Kidney epithelial cell (primary cell): ENCODE measurements at regions not wholly inside any gene's neighbourhood (a gene's known extent, or its start where the extent isn't known, plus 50 kb on each side); places are given as distances from the start of the nearest gene placed in this dataset.

Source experiments
- DNase-seq: peaks from one replicate; pipeline ENCODE4 v3.0.0-alpha.2; 2010; ENCODE audit warnings: low read depth
- H3K27me3 ChIP-seq: 2 replicates; pipeline ENCODE4 v1.6.0; 2011; ENCODE audit warnings: low read length; ENCODE audit not compliant: control insufficient read depth, insufficient read depth
- H3K36me3 ChIP-seq: 2 replicates; pipeline ENCODE4 v1.5.1; 2011; ENCODE audit warnings: low read length; ENCODE audit not compliant: control insufficient read depth, insufficient read depth
- H3K4me3 ChIP-seq: 2 replicates; pipeline ENCODE4 v1.5.1; 2011; ENCODE audit warnings: low read depth, mild to moderate bottlenecking, control low read depth, low read length
- CTCF ChIP-seq: IDR thresholded peaks from 2 replicates; pipeline ENCODE4 v1.5.1; 2011; ENCODE audit warnings: mild to moderate bottlenecking, moderate library complexity, low read length, control low read depth, inconsistent platforms; ENCODE audit not compliant: insufficient read depth, poor library complexity, severe bottlenecking

DNA sequence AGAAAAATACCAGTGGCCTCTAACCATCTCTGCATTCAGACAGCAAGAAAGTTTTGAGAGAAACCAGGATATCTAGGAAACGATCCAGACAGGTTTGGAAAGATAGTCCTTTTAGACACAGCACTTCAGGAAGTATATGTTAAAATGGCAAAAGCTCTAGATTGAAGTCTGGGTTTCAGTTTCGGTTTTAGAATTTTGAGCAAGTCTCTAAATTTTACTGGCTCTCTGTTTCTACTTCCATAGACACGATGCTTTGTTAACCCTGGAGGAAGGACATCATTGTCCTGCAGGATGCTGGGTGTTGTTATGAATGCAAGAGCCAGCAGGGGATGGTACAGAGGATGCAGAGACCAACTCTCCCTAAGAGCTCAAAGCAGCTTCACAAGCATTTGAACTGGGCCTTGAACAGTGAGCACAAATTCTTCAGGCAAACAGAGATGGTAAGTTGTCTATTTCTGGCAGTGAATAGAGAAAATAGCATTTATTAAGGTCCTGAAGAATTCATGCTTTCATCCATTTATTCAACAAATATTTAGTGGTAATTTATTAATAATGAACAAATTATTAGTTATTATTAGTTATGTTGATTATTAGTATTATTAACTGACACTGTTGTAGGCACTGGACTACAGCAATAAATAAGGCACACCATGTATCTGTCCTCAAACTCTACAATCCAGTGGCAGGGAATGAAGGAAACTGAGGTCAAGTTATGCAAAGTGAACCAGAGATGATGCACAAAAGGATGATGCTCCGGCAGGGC is 152.7 kb upstream of the NRP1 start:
- TF ChIP-seq CTCF = peak; percentile 6
- H3K4me3 ChIP-seq = no peak overlapping the region
- H3K36me3 ChIP-seq = no peaks in the 10 kb centered on the region
- DNase-seq = no peak
- H3K27me3 ChIP-seq = no peaks in the 10 kb centered on the region

DNA sequence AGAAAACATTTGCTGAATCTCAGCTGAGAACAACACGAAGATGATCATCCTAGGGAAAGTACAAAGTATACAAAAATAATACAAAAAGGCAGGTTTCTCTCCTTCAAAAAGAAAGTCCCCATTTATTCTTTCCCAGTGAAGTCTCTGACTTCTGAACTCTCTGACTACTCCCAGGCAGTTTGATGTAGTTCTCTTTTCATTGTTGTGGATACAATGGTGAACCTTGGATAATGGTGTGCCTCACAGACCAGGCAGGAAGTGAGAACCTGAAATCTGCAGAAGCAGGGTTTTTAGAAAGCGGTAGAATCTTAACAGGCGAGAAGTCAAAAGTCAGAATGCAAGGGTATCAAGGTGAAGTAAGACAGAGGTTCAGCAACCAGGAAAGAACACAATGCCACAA is 150.8 kb upstream of the NRP1 start:
- no peak for DNase-seq
- no peaks in the 10 kb centered on the region for H3K27me3 ChIP-seq
- H3K36me3 ChIP-seq = no peaks in the 10 kb centered on the region
- no peak for TF ChIP-seq CTCF
- no peak overlapping the region for H3K4me3 ChIP-seq

- Histone ChIP-seq H3K36me3 (no peaks in the 10 kb centered on the region), H3K4me3 (no peak overlapping the region), H3K27me3 (no peaks in the 10 kb centered on the region)
- no peak for DNase-seq
- no peak for TF ChIP-seq CTCF
These were observed 150.3 kb upstream of the NRP1 start for GRCh38 chr10:33484787-33485186.

DNA sequence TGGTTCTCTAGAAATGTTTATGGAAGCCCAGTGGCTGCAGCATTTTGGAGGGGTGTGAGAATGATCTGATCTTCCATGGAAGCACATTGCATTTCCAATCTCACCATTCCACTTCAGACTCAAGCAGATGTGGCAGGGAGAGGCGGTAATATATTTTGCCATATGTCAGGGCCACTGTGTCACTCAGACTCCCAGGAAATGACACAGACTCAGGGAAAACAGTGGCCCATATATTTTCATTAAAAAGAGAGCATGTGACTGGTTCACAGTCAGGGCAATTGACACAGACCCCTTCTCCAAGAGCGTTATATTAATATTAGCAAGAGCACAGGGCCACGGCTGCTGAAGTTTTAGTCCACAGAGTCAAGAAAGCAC is 149.3 kb upstream of the NRP1 start:
- no peak overlapping the region for H3K4me3 ChIP-seq
- no peak for DNase-seq
- TF ChIP-seq CTCF = no peak

DNA sequence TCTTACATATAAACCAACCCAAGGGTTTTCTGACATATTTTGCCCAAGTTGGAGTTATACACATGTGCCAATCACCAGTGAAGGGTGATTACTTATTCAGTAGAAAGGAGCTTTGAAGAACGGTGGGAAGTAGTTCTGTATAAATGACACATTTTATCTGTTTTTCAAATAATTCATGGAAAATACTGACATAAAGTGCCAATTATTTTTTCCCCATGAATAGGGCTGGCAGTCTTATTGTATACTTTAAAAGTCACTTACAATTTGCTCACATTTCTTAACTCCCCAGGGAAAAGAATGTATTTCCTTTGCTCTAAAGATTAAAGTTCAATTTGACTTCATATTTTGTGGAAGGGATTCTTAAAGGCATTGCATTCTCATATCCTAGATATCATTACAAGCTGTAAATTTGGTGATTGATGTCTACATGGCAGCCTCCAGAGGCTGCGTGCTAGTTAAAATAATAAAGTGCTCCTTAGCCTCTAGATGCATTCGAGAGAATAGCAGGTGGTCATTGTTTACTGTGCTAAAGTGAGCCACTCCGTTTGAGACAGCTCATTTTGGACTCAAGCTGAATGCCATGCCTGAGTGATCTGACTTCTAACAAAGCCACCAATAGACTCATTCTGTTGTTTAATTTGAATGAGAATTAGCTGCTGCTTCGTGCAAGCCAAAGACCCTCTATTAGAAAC is 148.8 kb upstream of the NRP1 start:
- no peak overlapping the region for H3K4me3 ChIP-seq
- no peak for DNase-seq
- H3K27me3 ChIP-seq = no peaks in the 10 kb centered on the region
- no peaks in the 10 kb centered on the region for H3K36me3 ChIP-seq
- TF ChIP-seq CTCF = no peak

More for the DNA sequence above, 149.3 kb upstream of the NRP1 start:
- no peaks in the 10 kb centered on the region for H3K27me3 ChIP-seq
- no peaks in the 10 kb centered on the region for H3K36me3 ChIP-seq
